HG03558 (cell line): ENCODE measurements at regions not wholly inside any gene's neighbourhood (a gene's known extent, or its start where the extent isn't known, plus 50 kb on each side); places are given as distances from the start of the nearest gene placed in this dataset.
"Not testable (repeated sequence)": the region's sequence is repeated elsewhere in the genome, so short reads cannot be mapped to it uniquely, and the experiment has no call there.

Source experiments
- ATAC-seq: cut with Tn5 transposase; IDR thresholded peaks from one replicate; pipeline ENCODE4 v1.9.1; 2021; ENCODE audit warnings: moderate number of reproducible peaks; ENCODE audit not compliant: unreplicated experiment; ENCODE audit errors: extremely low read depth

DNA sequence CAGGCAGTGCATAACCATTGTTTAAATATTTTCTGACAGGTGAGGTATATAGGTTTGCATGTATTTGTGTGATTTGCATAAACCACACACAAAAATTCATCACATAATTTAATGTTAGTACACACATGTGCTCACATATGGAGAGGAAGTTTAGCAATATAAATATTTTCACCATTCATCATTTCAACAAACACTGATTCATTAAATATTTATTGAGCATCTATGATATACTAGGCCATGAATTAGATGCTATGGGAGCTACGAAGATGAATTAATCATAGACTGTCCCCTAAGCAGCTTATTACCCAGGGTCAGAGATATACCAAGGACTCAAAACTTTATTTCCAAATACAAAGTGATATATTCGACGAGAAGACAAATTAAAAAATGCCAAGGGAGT, 311.6 kb upstream of the PIK3C3 start:
- no peak for ATAC-seq

DNA sequence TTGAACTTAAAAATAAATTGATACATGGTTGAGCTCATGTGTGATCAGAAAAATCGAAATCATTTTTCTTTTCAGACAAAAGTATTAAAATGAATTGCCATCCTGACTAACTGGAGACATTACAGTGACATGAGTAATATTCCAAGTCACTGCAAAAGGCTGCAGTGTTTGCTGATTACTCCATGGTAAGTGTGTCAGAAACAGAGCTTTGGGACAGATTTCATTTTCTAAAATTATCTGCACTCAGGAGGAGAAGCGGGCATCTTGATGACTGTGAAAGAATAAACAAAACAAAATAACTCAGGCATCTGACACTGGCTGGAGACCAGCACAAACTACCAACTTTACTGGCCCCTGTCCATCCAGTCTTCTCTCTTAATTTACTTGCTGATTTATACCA, 312.3 kb upstream of the PIK3C3 start:
- ATAC-seq, result no peak

DNA sequence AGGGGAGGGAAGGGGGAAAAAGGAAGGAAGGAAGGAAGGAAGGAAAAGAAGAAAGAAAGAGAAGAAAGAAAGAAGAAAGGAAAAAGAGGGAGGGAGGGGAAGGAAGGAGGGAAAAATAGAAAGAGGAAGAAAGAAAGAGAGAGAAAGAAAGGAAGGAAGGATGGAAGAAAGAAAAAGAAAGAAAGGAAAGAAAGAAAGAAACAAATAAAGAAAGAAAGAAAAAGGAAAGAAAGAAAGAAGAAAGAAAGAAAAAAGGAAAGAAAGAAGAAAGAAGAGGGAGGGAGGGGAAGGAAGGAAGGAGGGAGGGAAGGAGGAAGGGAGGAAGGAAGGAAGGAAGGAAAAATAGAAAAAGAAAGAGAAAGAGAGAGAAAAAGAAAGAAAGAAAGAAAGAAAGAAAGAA, 315.8 kb upstream of the PIK3C3 start:
- no peak for ATAC-seq

DNA sequence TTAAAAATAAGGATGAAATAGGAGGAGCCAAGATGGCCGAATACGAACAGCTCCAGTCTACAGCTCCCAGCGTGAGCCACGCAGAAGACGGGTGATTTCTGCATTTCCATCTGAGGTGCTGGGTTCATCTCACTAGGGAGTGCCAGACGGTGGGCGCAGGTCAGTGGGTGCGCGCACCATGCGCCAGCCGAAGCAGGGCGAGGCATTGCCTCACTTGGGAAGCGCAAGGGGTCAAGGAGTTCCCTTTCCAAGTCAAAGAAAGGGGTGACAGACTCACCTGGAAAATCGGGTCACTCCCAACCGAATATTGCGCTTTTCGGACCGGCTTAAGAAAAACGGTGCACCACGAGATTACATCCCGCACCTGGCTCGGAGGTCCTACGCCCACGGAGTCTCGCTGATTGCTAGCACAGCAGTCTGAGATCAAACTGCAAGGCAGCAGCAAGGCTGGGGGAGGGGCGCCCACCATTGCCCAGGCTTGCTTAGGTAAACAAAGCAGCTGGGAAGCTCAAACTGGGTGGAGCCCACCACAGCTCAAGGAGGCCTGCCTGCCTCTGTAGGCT, 323.2 kb upstream of the PIK3C3 start:
- ATAC-seq, result not testable (repeated sequence)

DNA sequence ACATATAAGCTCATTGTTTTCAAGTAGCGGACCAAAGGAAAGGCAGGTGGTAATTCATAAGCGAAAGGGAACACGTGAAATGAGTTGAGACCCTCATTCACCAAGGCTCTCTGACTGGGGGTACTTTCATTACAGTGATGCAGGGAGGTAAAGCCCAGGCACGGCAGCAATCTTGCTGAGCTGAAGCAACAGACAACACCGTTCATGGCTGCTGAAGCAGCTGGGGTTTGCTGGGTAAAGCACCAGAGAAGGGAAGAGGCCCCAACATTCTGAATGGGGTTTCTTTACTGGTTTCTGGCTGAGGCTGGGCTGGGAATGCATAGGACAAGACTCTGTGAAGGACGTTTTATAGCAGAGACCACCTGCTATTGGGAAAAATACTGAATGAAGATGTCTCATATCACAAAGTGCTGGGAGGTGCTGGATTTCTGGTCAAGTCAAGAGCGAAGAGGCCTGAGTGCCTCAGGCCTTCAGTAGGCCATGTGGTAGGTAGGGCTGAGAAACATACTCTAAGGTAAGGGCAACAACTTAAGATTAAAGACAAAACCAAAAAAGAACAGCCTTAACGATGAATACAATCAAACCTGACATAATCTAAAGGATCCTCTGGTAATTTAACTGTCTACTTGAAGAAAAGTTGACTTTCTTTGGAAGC, 324.7 kb upstream of the PIK3C3 start:
- no peak for ATAC-seq

DNA sequence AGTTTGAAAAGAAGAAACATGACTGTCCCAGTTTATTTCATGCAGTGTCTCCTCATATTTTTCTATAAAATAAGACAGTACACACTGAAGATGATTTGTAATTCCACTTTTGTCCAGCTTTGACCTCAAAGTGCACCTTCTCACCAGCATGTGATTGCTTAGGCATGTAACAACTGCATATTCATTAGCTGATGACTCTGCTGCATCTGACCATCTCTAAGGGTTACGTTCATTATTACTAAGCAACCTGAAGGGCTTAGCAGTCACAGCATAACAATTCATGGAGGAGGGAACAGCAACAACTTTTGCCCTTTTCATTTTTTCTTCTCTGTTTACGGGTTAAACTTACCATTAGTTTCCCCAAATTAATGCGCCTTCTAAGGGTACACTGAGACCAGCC, 330.6 kb upstream of the PIK3C3 start:
- no peak for ATAC-seq

DNA sequence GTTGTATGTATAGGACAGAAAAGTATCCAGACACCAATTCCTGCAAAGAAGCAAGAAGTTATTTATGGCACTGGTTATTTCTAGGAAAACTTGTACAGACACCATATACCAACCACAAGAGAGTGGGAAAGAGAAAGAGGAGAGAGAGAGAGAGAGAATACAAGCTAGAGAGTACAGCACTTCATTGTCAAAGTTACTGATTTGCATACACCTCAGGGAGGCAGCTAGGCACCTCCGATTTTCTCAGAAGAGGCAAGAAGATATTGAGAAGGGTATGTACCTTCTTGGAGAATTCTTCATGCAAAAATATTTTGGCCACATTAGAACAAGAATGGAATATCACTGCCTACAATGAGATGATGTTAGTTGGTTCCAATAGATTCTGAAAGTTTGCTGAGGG, 333.9 kb upstream of the PIK3C3 start:
- ATAC-seq, result no peak

DNA sequence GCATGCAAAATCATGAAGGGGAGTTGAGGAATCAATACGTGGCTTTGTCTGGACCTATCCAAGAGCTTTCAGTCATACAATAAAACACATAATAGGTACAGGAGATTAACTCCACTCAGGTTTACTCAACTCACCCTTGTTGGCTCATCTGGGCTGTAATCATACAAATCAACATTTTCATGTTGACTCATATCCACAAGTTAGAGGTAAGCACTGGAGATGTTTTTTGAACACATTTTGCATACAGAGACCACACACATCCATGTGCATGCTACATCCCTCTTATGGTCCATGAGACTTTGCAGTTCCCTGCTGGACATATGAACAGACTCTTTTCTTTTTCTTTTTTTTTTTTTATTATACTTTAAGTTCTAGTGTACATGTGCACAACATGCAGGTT, 336.9 kb upstream of the PIK3C3 start:
- ATAC-seq, result no peak

DNA sequence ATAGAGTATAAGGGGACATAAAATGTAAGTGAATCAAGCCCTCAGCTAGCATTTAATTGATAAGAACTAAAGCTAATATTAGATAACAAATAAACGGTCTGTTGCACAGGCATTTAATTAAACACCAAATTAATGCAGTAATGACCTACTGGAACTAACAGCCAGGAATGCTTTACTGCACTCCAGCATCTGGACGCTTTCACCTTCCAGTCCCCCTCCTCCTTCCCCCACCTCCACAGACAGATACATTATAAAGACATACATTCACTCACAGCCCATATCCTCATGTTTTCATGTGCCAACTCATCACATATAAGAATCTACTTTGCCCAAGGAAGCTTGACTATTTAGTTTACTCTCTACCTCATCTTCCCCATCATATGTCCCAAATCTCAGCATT, 337.4 kb upstream of the PIK3C3 start:
- ATAC-seq, result no peak

DNA sequence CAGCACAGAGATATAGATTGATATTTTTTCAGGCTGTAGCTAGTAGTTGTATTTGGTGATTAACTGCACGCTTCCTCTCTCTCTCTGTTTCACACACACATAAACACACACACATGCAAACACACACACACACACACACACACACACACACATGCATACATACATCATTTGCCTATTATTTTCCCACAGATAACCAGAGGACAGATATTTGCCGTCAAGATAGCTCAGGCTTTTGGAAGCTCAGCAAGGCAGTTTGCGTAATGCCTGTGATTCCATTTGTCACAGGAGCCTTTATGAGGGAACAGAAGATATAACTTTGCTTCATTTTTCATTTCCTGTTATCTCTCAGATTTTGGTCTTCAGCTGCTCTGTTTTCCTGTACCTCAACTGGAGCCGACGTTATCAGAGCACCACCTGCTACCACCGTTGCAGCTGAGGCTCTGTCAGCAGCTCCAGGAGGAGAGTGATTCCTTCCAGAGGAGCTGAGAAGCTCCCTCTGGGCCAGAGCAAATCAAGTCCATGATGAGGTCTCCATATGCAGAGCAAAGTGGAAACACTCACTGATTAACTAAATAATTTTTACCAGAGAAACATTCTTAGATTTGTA, 341.9 kb upstream of the PIK3C3 start:
- ATAC-seq, result no peak

DNA sequence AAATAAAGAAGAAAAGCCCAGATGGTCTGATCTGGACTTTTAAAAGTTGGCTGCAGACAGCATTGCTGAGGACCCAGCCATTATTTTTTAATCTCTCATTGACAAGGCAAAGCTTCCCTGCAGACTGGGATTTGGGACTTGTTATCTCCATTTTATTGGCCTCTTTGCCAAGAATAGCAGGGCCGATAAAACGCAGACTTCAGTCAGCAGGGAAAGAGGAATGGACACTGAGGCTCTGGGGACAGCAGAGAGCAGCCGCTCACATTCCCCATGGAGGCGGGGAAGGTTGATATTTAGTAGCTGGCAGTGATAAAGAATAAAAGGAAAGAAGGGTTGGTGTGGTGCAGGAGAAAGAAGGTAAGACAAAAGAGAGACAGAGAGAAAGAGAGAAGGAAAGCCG, 350.1 kb upstream of the PIK3C3 start:
- ATAC-seq, result no peak

DNA sequence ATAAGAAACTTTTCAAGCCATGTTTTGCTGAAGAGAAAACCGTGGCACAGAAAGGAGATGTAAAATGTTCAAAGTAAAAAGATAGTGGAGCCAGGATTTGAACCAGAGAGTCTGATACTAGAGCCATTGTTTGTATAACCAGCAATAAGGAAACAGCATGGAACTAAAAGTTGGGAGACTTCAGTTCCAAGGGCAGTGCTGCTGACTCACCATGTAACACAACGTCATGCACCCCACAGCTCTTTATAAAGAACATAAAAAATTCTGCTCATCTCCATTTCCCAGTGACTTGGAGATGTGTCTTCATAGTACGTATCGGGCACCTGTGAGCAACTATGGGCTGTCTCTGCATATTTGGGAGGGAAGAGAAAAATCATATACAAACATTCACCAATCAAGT, 353.0 kb upstream of the PIK3C3 start:
- ATAC-seq, result no peak

DNA sequence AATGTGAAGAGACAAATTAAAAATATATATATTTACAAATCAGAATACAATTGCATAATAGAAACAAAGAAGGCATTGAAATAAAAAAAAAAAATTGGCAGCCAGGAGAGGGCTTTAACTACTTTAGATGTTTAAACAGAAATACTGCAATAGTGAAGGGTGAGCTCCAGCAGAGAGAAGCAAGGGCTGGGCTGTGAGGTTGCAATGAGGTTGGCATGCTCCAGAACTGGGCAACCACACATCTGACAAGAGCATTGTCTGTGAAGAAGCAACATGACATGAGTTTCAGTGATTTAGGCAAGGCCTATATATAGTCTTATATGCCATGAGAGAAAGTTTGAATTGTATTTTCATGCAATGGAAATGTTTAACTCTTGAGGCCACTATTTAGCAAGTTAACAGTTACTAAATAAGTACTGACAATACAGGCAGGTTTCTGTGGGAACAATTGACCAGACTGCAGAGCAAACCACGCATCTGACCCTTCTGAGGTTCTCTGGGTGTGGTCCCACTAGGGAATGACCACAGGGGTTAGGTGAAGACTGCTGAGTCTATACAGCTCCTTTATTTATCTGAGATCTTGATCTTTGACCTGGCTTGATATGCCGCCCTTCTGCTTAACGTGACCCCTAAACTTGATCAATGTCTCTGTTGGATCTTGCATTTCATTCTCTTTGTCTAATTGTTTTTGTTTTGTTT, 354.2 kb upstream of the PIK3C3 start:
- no peak for ATAC-seq

DNA sequence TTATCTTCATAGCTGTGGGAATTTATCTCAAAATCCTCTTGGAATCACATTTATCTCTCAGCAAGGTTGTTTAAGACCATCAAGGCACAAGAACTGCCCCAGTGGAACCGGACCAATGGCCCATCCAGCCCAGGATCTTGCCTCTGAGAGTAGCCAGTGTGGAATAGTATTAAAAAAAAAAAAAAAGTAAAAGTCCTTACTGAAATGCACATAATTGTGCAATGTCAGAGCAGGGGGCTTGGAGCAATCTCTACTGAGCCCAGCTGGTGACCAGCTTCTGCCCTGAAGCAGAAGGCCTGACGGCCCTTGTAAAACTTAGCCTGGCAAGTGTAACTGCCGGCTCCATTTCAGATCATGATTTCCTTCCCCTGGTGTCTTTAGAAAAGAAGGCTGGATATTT, 355.6 kb upstream of the PIK3C3 start:
- no peak for ATAC-seq

DNA sequence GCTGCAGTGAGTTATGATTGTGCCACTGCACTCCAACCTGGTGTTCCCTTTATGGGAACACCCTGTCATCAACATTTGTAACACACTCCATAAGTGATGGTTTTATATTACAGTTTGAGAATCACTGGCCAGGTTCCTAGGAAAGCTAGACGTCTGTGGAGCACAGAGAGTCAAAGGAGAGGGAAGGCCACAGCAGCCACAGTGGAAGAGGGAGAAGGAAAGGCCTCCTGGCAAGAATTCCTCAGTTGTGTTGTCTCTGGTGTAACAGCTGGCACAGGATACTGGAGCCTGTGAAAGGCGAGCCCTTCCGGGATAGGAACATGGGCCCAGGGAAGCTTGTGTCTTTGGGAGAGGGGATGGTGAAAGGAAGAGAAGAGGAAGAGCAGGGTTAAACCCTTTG, 360.5 kb upstream of the PIK3C3 start:
- ATAC-seq, result no peak

DNA sequence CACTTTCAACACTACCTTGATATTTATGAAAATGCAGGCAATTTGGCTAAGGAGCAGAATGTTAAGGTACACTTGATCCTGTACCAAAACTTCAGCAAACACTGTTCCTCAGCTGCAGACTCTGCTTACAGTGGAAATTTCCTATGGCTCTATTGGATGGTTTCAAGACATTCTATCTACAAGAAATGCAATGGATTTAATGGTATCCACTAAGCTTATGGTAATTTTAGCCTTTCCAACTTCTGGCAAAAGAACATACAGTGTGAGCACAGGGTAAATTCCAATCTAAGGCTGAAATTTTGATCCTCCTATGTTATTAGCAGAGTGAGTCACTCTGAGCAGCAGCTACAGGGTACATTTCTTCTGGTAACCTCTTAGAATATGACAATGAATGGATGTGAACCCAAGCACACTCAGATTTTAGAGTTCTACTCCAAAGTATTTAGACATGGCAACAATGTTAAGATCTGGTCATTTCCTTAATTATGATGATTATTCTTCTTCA, 361.8 kb upstream of the PIK3C3 start:
- ATAC-seq, result no peak

DNA sequence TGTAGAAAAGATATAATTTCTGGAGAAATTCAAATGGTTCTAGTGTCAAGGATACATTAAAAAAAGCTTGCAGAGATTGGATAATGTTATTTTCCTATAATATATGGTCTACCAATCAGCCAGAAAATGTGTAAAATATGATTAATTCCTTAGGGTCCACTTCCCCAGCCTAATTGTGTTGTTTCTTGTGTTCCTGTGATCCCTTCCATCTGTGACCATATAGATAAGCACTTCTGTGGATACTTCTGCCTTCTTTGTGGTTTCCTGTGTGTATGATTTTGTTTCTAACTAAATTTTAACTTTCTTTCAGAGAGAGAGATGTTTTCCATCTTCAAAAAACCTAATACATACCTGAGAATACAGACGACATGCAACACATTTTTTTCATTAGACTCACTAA, 367.1 kb upstream of the PIK3C3 start:
- no peak for ATAC-seq

DNA sequence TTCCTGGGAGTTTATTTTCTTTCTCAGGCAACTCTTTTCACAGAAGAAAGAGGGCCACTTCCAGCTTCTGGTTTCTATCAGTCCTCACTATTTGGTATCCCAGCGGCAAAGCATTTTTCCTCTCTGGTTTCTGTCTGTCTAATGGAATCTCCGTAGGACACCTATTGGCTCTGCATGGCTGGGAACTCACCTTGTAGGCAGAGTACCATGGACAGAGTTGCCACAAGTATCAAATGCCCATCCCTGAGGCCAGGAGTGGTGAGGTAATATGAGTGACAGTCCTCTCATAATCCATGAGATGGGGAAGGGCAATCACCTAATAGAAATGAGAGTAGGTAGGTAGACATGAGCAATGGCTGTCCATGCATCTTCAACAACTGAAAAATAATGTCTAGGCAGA, 369.5 kb upstream of the PIK3C3 start:
- no peak for ATAC-seq

DNA sequence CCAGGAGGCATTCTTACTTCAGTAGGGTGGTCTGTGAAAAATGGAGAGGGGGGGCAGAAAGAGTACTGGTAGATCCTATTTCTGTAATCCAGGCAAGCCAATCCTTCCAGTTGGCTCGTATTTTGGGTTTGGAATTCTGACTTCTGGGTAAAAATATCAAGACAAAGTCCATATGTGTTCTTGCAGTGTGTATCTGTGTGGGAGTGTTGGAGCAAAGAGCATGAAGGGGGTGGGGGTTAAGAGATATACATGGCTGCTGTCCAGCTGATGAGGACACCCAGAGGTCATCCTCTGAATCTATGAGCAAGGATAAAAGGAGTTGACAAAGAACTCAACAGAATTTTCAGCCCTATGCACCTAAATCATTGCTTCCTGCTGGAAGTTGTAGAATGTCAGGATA, 375.8 kb upstream of the PIK3C3 start:
- ATAC-seq, result no peak

DNA sequence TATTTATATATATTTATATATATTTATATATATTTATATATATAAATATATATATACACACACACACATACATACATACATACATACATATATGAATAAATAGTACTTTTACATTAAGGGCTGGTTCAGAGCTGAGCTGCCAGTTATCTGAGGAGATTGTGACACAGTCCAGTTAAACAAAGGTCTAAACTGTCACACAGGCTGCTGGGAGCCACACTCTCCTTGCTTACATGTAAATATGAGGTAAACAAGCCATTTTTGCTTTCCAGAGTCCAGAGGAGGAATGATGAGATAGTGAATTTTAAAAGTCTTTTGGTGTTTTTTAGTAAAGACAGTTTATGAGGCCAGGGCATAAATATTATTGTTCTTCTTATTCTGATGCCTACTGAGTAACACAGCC, 377.5 kb upstream of the PIK3C3 start:
- no peak for ATAC-seq

DNA sequence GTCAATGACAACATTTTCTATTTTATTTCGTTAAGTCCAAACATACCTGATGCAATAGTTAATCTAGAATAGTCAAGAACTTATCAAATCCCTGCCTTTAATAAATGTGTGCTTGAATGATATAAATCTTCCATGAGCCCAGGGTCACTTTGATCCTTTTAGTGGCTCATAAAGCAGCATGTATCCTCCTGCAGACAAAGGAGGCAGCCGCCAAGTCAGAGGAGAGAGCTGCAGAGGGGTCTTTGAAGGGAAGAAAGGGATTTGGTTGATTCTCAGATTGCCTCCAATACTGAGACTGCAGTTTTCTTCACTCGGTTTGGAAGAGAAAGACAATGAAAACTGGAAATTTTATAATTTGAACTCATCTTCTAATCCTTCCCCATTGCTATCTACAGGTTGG, 378.4 kb upstream of the PIK3C3 start:
- ATAC-seq, result no peak
